ENCODE measurements at regions not wholly inside any gene's neighbourhood (a gene's known extent, or its start where the extent isn't known, plus 50 kb on each side); places are given as distances from the start of the nearest gene placed in this dataset.

DNA sequence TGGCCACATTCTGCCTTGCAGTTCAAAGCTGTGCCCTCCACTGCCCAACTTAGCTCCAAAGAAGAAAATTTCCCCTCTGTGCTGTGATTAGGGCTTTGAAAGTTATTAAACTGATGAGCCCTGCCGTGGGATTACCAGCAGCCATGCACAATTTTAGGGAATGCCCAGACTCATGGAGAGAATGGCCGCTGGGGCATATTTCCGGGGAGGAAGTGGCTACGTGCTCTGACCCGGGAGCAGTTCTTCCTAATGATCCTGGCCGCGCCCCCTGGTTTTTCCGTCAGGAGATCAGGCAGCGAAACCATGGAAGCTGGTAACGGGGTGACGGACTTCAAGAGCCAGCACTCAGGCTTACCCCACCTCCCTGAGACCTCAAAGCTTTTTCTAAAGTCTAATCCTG is 365.5 kb upstream of the PFKP start:
- Histone ChIP-seq H3K9me3 (ENCODE audit: severe bottlenecking) (no peaks in the 10 kb centered on the region), H3K27me3 (ENCODE audit: insufficient read depth, poor library complexity, severe bottlenecking) (peaks cover 1% of the 10 kb centered on the region), H3K4me3 (ENCODE audit: severe bottlenecking) (no peak overlapping the region), H3K36me3 (ENCODE audit: low read depth) (no peaks in the 10 kb centered on the region), H3K27ac (ENCODE audit: poor library complexity, severe bottlenecking) (no peak overlapping the region), H3K4me1 (ENCODE audit: insufficient read depth, poor library complexity, severe bottlenecking) (no peaks in the 10 kb centered on the region)
- ATAC-seq (ENCODE audit: low read depth) (no peak), DNase-seq (ENCODE audit: low spot score) (no peak)
- TF ChIP-seq, protein P1, sequence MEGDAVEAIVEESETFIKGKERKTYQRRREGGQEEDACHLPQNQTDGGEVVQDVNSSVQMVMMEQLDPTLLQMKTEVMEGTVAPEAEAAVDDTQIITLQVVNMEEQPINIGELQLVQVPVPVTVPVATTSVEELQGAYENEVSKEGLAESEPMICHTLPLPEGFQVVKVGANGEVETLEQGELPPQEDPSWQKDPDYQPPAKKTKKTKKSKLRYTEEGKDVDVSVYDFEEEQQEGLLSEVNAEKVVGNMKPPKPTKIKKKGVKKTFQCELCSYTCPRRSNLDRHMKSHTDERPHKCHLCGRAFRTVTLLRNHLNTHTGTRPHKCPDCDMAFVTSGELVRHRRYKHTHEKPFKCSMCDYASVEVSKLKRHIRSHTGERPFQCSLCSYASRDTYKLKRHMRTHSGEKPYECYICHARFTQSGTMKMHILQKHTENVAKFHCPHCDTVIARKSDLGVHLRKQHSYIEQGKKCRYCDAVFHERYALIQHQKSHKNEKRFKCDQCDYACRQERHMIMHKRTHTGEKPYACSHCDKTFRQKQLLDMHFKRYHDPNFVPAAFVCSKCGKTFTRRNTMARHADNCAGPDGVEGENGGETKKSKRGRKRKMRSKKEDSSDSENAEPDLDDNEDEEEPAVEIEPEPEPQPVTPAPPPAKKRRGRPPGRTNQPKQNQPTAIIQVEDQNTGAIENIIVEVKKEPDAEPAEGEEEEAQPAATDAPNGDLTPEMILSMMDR (IDR thresholded peaks at IDR 0.05; ENCODE audit: poor library complexity, severe bottlenecking) = no peak

DNA sequence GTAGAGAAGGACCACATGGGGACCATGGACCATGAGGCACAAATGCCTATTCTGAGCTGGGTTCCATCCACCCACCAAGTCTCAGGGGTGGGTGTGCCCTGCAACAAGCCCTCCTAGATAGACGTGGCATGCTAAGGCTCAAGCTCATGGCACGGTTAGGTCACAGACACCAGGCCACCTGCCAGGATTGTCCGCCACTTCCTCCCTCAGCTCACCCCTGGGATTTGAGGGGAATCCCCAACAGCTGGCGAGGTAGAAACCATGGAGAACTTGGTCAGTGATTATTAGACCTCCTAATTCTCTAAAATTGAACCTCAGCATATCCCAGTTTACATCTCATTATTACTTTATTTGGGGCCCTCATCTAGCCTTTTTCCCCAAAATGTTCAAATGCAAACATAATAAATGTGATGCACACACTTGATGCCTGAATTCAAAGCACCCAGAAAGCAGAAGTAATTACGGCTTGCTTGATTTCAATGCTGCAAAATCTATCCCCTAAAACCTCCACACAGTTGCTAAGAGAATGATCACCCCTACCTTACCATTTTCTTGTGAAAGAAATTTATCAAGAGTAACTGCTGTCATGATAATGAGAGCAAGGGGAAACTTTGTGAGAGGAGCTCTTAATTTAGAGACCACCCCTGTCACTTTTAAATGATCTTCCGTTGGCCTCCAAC is 366.6 kb upstream of the PFKP start:
- Histone ChIP-seq H3K27ac (ENCODE audit: poor library complexity, severe bottlenecking) (no peak overlapping the region), H3K36me3 (ENCODE audit: low read depth) (no peaks in the 10 kb centered on the region), H3K27me3 (ENCODE audit: insufficient read depth, poor library complexity, severe bottlenecking) (peaks cover 5% of the 10 kb centered on the region), H3K4me3 (ENCODE audit: severe bottlenecking) (no peak overlapping the region), H3K9me3 (ENCODE audit: severe bottlenecking) (no peaks in the 10 kb centered on the region), H3K4me1 (ENCODE audit: insufficient read depth, poor library complexity, severe bottlenecking) (no peaks in the 10 kb centered on the region)
- ATAC-seq (ENCODE audit: low read depth) (no peak), DNase-seq (ENCODE audit: low spot score) (no peak)
- TF ChIP-seq, protein P1 (IDR thresholded peaks at IDR 0.05; ENCODE audit: poor library complexity, severe bottlenecking) = no peak

DNA sequence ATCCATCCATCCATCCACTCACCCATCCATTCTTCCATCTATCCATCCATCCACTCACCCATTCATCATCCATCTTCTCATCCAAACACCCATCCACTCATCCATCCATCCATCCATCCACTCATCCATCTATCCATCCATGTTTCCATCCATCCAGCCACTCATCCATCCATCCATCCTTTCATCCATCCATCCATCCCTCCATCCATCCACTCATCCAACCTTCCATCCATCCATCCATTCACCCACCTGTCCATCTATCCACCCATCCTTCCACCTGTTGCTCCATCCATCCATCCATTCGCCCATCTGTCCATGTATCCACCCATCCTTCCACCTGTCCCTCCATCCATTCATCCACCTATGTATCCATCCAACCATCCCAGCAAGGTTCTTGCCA is 378.4 kb upstream of the PFKP start:
- no peaks in the 10 kb centered on the region for H3K36me3 ChIP-seq (ENCODE audit: low read depth)
- H3K4me1 ChIP-seq (ENCODE audit: insufficient read depth, poor library complexity, severe bottlenecking) = no peaks in the 10 kb centered on the region
- H3K4me3 ChIP-seq (ENCODE audit: severe bottlenecking) = no peak overlapping the region
- no peaks in the 10 kb centered on the region for H3K27me3 ChIP-seq (ENCODE audit: insufficient read depth, poor library complexity, severe bottlenecking)
- ATAC-seq (ENCODE audit: low read depth) (no peak), DNase-seq (ENCODE audit: low spot score) (no peak)
- no peak overlapping the region for H3K27ac ChIP-seq (ENCODE audit: poor library complexity, severe bottlenecking)
- H3K9me3 ChIP-seq (ENCODE audit: severe bottlenecking) = no peaks in the 10 kb centered on the region
- TF ChIP-seq, protein P1 (IDR thresholded peaks at IDR 0.05; ENCODE audit: poor library complexity, severe bottlenecking) = no peak

DNA sequence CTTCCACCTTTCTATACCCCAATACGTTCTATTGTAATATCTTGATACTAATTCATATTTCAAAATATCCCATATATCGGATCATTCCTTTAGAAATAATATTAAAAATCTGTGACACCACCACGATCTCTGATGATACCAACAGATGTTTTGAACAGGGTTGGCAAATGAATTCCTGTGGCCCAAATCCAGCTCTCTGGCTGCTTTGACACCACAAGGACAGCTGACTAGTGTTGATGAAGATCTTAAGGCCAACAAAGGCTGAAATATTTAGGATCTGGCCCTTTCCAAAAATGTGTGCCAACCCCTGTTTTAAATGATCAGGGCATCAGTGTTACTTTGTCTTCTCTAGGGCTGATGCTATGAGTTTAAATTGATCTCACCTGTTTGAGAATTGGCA is 380.7 kb upstream of the PFKP start:
- Histone ChIP-seq H3K36me3 (ENCODE audit: low read depth) (no peaks in the 10 kb centered on the region), H3K27ac (ENCODE audit: poor library complexity, severe bottlenecking) (no peak overlapping the region), H3K27me3 (ENCODE audit: insufficient read depth, poor library complexity, severe bottlenecking) (no peaks in the 10 kb centered on the region), H3K4me3 (ENCODE audit: severe bottlenecking) (no peak overlapping the region), H3K4me1 (ENCODE audit: insufficient read depth, poor library complexity, severe bottlenecking) (no peaks in the 10 kb centered on the region), H3K9me3 (ENCODE audit: severe bottlenecking) (no peaks in the 10 kb centered on the region)
- TF ChIP-seq, protein P1 (IDR thresholded peaks at IDR 0.05; ENCODE audit: poor library complexity, severe bottlenecking) = no peak
- ATAC-seq (ENCODE audit: low read depth) (no peak), DNase-seq (ENCODE audit: low spot score) (no peak)

DNA sequence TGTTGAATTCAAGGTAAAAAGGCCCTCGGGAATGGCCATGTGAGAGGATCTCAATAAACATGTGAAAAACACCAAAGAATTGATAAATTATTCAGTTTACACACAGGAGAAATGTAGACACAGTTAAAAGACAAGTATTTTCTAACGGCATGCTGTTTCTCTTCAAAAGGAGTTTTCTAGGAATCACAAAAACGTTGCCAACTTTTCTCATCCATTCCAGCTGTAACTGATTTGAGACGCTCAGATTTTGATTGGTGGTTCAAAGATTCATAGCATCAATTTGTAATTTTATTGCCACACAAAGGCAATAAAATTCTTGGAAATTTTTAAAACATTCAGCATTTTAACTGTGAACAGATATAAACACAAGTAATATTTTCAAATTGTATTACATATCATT is 384.9 kb upstream of the PFKP start:
- no peaks in the 10 kb centered on the region for H3K27me3 ChIP-seq (ENCODE audit: insufficient read depth, poor library complexity, severe bottlenecking)
- ATAC-seq (ENCODE audit: low read depth) = no peak
- TF ChIP-seq, protein P1 (IDR thresholded peaks at IDR 0.05; ENCODE audit: poor library complexity, severe bottlenecking) = no peak

More for the DNA sequence above, 384.9 kb upstream of the PFKP start:
- H3K27ac ChIP-seq (ENCODE audit: poor library complexity, severe bottlenecking) = no peak overlapping the region
- H3K36me3 ChIP-seq (ENCODE audit: low read depth) = no peaks in the 10 kb centered on the region
- DNase-seq (ENCODE audit: low spot score) = no peak
- H3K4me1 ChIP-seq (ENCODE audit: insufficient read depth, poor library complexity, severe bottlenecking) = no peaks in the 10 kb centered on the region
- H3K4me3 ChIP-seq (ENCODE audit: severe bottlenecking) = no peak overlapping the region
- H3K9me3 ChIP-seq (ENCODE audit: severe bottlenecking) = no peaks in the 10 kb centered on the region

All from RWPE2 (cell line).